ENCODE measurements at regions not wholly inside any gene's neighbourhood (a gene's known extent, or its start where the extent isn't known, plus 50 kb on each side); places are given as distances from the start of the nearest gene placed in this dataset.

DNA sequence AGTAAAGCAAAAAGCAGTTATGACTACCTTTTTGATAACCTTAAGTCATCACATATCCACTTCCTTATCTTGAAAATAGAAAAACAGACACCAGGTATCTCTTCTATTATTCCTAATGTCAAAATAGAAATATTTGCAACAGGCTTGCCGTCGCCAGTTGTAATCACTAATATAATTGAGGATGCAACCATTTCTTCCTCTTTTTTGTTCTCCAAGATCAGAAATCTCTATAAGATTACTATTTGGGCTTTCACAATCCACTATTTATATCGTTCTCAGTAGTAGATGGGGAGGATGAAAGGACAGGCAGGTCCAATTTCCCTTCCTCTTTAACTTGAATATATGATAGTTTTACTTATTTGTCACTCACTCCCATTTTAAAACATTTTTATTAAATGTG is 130.2 kb upstream of the HMGA2 start:
- no peaks in the 10 kb centered on the region for H3K9me2 ChIP-seq (replicated peaks; ENCODE audit: low read length)
- no peaks in the 10 kb centered on the region for H4K20me1 ChIP-seq (ENCODE audit: low read length)
- no peaks in the 10 kb centered on the region for H3K27me3 ChIP-seq (ENCODE audit: low read length)
- no peak overlapping the region for H3K4me2 ChIP-seq (ENCODE audit: low read length)
- H3K79me2 ChIP-seq (ENCODE audit: low read length), result no peaks in the 10 kb centered on the region
- no peak overlapping the region for H3K4me3 ChIP-seq (ENCODE audit: low read length)
- ATAC-seq, result no peak
- intact Hi-C loops (cut with micrococcal nuclease), result no loop called here
- H3F3A ChIP-seq (ENCODE audit: low read length, unreplicated experiment), result peaks cover 7% of the 10 kb centered on the region
- no peaks in the 10 kb centered on the region for H3K36me3 ChIP-seq (ENCODE audit: low read depth, low read length)
- peaks cover 41% of the 10 kb centered on the region for H3K4me1 ChIP-seq (ENCODE audit: insufficient read depth, low read length)
- TF ChIP-seq EZH2 (IDR thresholded peaks at IDR 0.05; ENCODE audit: low read length, unreplicated experiment) (no peak), CTCF (conservative IDR thresholded peaks at IDR 0.05; ENCODE audit: low read depth, low read length) (no peak), EZH2phosphoT487 (IDR thresholded peaks at IDR 0.05; ENCODE audit: borderline replicate concordance, low read length) (no peak)
- no peak for DNase-seq
- no peak overlapping the region for H3K9ac ChIP-seq (ENCODE audit: low read length)
- CTCF ChIA-PET, result no interaction called here
- no peaks in the 10 kb centered on the region for H3K9me3 ChIP-seq (ENCODE audit: low read length)
- POLR2A ChIA-PET (ENCODE audit: unreplicated experiment), result no interaction called here
- no TSS peak for BruUV-seq (replicated peaks)
- no peak overlapping the region for H2AFZ ChIP-seq (ENCODE audit: low read length)
- peak overlapping the region; percentile 85 for H3K27ac ChIP-seq (ENCODE audit: low read length)

DNA sequence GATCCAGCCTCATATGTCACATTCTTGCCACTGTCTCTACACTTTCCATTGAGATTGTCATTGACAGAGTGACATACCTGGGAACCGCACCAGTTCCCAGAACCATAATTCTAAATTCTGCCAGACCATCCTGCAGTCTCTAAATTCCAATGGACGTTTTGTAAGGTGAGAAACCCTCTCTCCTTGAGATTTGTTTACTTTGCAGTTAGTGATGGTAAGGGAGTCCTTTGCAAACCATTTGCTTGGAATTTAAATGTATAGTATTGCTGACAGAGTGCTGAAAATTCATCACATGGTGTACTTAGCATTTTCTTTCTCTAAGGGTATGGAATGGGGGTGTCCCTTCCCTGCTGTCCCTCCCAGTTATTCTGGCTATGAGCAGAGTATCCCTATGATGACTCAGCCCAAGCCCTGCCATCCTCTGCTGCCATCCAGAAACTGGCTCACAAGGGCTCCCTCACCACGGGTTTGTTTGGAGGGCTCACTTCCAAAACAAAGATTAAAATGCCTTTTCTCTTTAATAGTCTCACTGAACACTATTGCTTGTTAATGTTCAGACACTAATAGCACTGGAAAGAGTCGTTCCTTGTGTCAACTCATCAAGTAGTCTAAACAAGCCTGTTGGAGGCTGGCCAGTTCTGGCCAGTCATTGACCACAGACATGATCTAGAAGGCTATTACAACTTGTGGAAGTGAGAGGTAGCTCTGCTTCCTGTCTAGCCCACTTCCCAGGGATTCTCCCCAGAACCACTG is 129.0 kb upstream of the HMGA2 start:
- peaks cover 11% of the 10 kb centered on the region for H3F3A ChIP-seq (ENCODE audit: low read length, unreplicated experiment)
- peak overlapping the region; percentile 59 for H3K4me2 ChIP-seq (ENCODE audit: low read length)
- intact Hi-C loops (cut with micrococcal nuclease), result loop anchor here (1.0 to 5.0 kb wide), 6 partner anchors 46 to 388 kb away; no protein-coding TSS in a partner anchor
- ChIA-PET CTCF (no interaction called here), POLR2A (ENCODE audit: unreplicated experiment) (interaction anchor here (0.5 to 0.9 kb wide), 3 partner anchors 64 to 129 kb away, joined by 3 to 5 read pairs (median 4); partner anchors contain the start of gene HMGA2)
- H3K4me1 ChIP-seq (ENCODE audit: insufficient read depth, low read length), result peaks cover 45% of the 10 kb centered on the region
- TF ChIP-seq EZH2phosphoT487 (IDR thresholded peaks at IDR 0.05; ENCODE audit: borderline replicate concordance, low read length) (no peak), CTCF (conservative IDR thresholded peaks at IDR 0.05; ENCODE audit: low read depth, low read length) (no peak), EZH2 (IDR thresholded peaks at IDR 0.05; ENCODE audit: low read length, unreplicated experiment) (no peak)
- peak; percentile 99 for DNase-seq
- no peaks in the 10 kb centered on the region for H3K9me2 ChIP-seq (replicated peaks; ENCODE audit: low read length)
- BruUV-seq (replicated peaks), result TSS peak; percentile 70
- no peaks in the 10 kb centered on the region for H3K27me3 ChIP-seq (ENCODE audit: low read length)
- H2AFZ ChIP-seq (ENCODE audit: low read length), result no peak overlapping the region
- peak; percentile 90 for ATAC-seq
- no peaks in the 10 kb centered on the region for H3K79me2 ChIP-seq (ENCODE audit: low read length)
- peak overlapping the region; percentile 52 for H3K9ac ChIP-seq (ENCODE audit: low read length)
- H3K4me3 ChIP-seq (ENCODE audit: low read length), result no peak overlapping the region
- H3K36me3 ChIP-seq (ENCODE audit: low read depth, low read length), result no peaks in the 10 kb centered on the region
- no peaks in the 10 kb centered on the region for H4K20me1 ChIP-seq (ENCODE audit: low read length)
- H3K27ac ChIP-seq (ENCODE audit: low read length), result peak overlapping the region; percentile 85
- H3K9me3 ChIP-seq (ENCODE audit: low read length), result no peaks in the 10 kb centered on the region

- ChIA-PET POLR2A (ENCODE audit: unreplicated experiment) (interaction anchor here (0.5 to 0.9 kb wide), 2 partner anchors 65 to 128 kb away, joined by 3 to 5 read pairs; partner anchors contain the start of gene HMGA2), CTCF (interaction anchor here (0.6 kb wide), 1 partner anchor 88 kb away, joined by 4 read pairs; no protein-coding TSS in a partner anchor)
- ATAC-seq (no peak), DNase-seq (peak; percentile 70)
- Histone ChIP-seq H3F3A (ENCODE audit: low read length, unreplicated experiment) (peaks cover 11% of the 10 kb centered on the region), H4K20me1 (ENCODE audit: low read length) (no peaks in the 10 kb centered on the region), H3K9ac (ENCODE audit: low read length) (peak overlapping the region; percentile 52), H3K4me2 (ENCODE audit: low read length) (peak overlapping the region; percentile 57), H3K79me2 (ENCODE audit: low read length) (no peaks in the 10 kb centered on the region), H3K4me1 (ENCODE audit: insufficient read depth, low read length) (peaks cover 45% of the 10 kb centered on the region), H3K27ac (ENCODE audit: low read length) (peak overlapping the region; percentile 85), H2AFZ (ENCODE audit: low read length) (no peak overlapping the region), H3K36me3 (ENCODE audit: low read depth, low read length) (no peaks in the 10 kb centered on the region), H3K27me3 (ENCODE audit: low read length) (no peaks in the 10 kb centered on the region), H3K4me3 (ENCODE audit: low read length) (peak overlapping the region; percentile 1; the same call in 1 of the 2 replicates), H3K9me2 (replicated peaks; ENCODE audit: low read length) (no peaks in the 10 kb centered on the region), H3K9me3 (ENCODE audit: low read length) (no peaks in the 10 kb centered on the region)
- no TSS peak for BruUV-seq (replicated peaks)
- no peak for TF ChIP-seq CTCF (conservative IDR thresholded peaks at IDR 0.05; ENCODE audit: low read depth, low read length)
- TF ChIP-seq EZH2phosphoT487 (IDR thresholded peaks at IDR 0.05; ENCODE audit: borderline replicate concordance, low read length), result no peak
- TF ChIP-seq EZH2 (IDR thresholded peaks at IDR 0.05; ENCODE audit: low read length, unreplicated experiment), result no peak
- intact Hi-C loops (cut with micrococcal nuclease), result loop anchor here (5.0 kb wide), 1 partner anchor 389 kb away; no protein-coding TSS in a partner anchor
These were observed 128.1 kb upstream of the HMGA2 start for GRCh38 chr12:65696227-65696626.
